ENCODE measurements at regions not wholly inside any gene's neighbourhood (a gene's known extent, or its start where the extent isn't known, plus 50 kb on each side); places are given as distances from the start of the nearest gene placed in this dataset.

DNA sequence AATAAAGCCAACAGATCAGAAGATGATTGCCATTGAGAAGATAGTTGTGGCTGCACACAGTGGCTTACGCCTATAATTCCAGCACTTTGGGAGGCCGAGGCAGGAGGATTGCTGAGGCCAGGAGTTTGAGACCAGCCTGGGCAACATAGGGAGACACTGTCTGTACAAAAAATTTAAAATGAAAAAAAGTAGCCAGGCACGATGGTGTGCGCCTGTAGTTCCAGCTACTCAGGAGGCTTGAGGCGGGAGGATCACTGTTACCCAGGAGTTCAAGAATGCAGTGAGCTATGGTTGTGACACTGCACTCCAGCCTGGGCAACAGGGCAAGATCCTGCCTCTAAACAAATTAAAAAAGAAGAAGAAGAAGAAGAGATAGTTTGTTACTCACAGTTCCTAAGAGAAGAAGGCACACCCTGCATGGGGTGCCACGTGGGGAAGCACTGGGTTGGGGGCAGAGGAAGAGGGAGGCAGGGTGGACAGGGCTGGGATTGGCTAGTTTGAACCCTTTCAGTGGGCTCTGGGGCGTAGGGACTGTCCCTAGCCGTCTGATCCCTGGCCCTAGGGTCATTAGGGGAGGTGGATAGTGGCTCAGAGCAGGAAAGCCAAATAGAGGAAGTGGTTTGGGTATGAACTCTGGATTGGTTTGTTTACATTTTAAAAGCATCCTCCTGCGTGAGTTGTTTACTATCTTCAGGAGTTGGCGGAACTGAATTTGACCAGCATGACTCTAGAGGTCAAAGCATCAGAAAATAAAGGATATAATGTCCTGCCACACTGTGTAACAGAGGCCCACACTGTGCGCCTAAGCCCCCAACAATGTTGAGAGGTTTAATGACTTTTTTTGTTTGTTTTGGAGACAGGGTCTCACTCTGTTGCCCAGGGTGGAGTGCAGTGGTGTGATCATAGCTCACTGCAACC lies 60.5 kb upstream of the MEDAG start:
- intact Hi-C loops (cut with DNase I; ENCODE audit: low total_unique reads): no loop called here
- DNase-seq: no peak
- Histone ChIP-seq H3K27me3 (replicated peaks in 1 of 7) (no peaks in the 10 kb centered on the region), H3K4me1 (peaks cover 0 to 14% (median 4%) of the 10 kb centered on the region in 6 donors), H3K27ac (peak overlapping the region in 1 of 8 donors; percentile 29), H3K9me3 (peaks cover 0 to 3% (median 0%) of the 10 kb centered on the region in 8 donors), H3K4me3 (no peak overlapping the region), H3K36me3 (no peaks in the 10 kb centered on the region)
- 54 to 60% (median 58%) methylated on average over 11 of the region's 11 CpGs for WGBS, 5 donors
- TF ChIP-seq POLR2A (IDR thresholded peaks at IDR 0.05) (no peak), POLR2AphosphoS5 (IDR thresholded peaks at IDR 0.05) (no peak)
- TF ChIP-seq, protein P1, sequence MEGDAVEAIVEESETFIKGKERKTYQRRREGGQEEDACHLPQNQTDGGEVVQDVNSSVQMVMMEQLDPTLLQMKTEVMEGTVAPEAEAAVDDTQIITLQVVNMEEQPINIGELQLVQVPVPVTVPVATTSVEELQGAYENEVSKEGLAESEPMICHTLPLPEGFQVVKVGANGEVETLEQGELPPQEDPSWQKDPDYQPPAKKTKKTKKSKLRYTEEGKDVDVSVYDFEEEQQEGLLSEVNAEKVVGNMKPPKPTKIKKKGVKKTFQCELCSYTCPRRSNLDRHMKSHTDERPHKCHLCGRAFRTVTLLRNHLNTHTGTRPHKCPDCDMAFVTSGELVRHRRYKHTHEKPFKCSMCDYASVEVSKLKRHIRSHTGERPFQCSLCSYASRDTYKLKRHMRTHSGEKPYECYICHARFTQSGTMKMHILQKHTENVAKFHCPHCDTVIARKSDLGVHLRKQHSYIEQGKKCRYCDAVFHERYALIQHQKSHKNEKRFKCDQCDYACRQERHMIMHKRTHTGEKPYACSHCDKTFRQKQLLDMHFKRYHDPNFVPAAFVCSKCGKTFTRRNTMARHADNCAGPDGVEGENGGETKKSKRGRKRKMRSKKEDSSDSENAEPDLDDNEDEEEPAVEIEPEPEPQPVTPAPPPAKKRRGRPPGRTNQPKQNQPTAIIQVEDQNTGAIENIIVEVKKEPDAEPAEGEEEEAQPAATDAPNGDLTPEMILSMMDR (IDR thresholded peaks at IDR 0.05 in 8 of 11, conservative IDR thresholded peaks at IDR 0.05 in 3 of 11): no peak

DNA sequence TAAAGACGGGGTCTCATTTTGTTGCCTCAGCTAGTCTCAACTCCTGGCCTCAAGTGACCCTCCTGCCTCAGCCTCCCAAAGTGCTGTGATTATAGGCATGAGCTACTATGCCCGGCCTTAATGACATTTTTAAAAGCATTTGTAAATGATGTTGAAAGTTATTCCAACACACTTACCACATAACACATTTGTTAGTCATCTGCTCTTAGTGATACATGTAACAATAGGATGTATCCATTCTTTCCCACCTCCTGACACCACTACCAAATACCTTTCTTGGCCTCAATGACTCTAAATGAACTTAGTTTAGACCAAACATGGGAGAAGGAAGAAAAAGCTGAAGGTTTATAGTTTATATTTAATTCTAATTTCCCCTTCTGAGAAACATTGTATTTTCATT lies 59.8 kb upstream of the MEDAG start:
- intact Hi-C loops (cut with DNase I; ENCODE audit: low total_unique reads): no loop called here
- no peak overlapping the region for H3K4me3 ChIP-seq
- no peak for DNase-seq
- peaks cover 0 to 14% (median 4%) of the 10 kb centered on the region in 6 donors for H3K4me1 ChIP-seq
- H3K27me3 ChIP-seq (replicated peaks in 1 of 7): no peaks in the 10 kb centered on the region
- TF ChIP-seq, protein P1 (IDR thresholded peaks at IDR 0.05 in 8 of 11, conservative IDR thresholded peaks at IDR 0.05 in 3 of 11): no peak
- TF ChIP-seq POLR2A (IDR thresholded peaks at IDR 0.05) (no peak), POLR2AphosphoS5 (IDR thresholded peaks at IDR 0.05) (no peak)
- 44 to 98% (median 78%) methylated on average over 2 of the region's 2 CpGs for WGBS, 5 donors
- no peak overlapping the region for H3K27ac ChIP-seq
- H3K36me3 ChIP-seq: no peaks in the 10 kb centered on the region
- H3K9me3 ChIP-seq: peaks cover 0 to 3% (median 0%) of the 10 kb centered on the region in 8 donors

DNA sequence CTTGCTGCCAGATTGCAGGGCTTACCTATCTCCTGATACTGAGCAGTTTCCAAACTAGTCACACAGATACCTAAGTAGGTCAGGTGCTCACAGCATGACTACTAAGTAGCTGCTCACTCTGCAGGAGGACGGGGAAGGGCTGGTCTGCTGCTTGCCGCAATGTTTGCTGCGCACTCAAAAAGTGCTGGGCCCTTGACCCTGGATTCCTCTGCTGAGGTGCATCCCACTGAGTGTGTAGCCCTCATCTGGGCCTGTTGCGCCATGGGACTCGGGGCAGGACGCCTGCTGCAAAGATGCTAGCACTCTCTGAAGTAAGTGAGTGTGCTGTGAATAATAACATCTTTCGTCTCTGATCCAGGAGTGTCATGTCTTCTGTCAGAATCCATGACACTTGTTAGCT lies 59.2 kb upstream of the MEDAG start:
- Histone ChIP-seq H3K4me1 (peaks cover 0 to 14% (median 4%) of the 10 kb centered on the region in 6 donors), H3K9me3 (peaks cover 0 to 3% (median 0%) of the 10 kb centered on the region in 8 donors), H3K4me3 (no peak overlapping the region), H3K36me3 (no peaks in the 10 kb centered on the region), H3K27ac (no peak overlapping the region), H3K27me3 (replicated peaks in 1 of 7) (no peaks in the 10 kb centered on the region)
- TF ChIP-seq POLR2A (IDR thresholded peaks at IDR 0.05) (no peak), POLR2AphosphoS5 (IDR thresholded peaks at IDR 0.05) (no peak)
- TF ChIP-seq, protein P1 (IDR thresholded peaks at IDR 0.05 in 8 of 11, conservative IDR thresholded peaks at IDR 0.05 in 3 of 11): no peak
- intact Hi-C loops (cut with DNase I; ENCODE audit: low total_unique reads): no loop called here
- 78 to 98% (median 91%) methylated on average over 4 to 7 of the region's 7 CpGs for WGBS, 5 donors
- DNase-seq: no peak

DNA sequence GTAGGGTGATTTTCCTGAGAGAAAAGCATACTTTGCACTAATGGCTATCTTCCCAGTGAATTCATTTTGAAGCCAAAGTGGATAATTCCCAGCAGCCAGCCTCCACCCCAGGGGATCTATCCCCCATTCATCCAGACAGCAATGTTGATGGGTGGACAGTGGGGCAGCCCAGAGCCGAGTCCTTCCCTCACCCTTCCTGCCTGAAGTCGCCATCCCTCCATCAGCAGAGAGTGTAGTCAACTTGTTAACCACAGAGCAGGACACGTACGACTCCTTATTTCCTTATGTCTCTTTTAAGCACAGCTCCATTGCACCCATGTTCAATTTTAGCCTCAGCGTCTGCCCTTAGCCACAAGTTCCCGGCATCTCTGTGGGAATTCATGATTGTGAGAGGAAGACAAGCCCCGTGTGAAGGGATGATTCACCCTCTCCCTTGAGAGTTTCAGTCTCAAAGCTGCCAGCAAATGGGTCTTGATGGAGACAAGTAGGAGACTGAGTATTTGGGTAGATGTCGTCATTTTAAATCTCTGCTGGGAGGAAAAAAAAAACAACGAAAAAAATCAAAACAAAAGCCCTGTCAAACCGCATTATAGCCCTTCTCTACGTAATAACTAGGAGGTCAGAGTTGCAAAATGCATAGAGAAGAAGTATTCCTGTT lies 58.3 kb upstream of the MEDAG start:
- 36 to 56% (median 51%) methylated on average over 11 of the region's 11 CpGs for WGBS, 5 donors
- Histone ChIP-seq H3K9me3 (peaks cover 0 to 3% (median 0%) of the 10 kb centered on the region in 8 donors), H3K27me3 (replicated peaks in 1 of 7) (no peaks in the 10 kb centered on the region), H3K4me1 (peaks cover 0 to 14% (median 4%) of the 10 kb centered on the region in 6 donors), H3K27ac (no peak overlapping the region), H3K4me3 (no peak overlapping the region), H3K36me3 (no peaks in the 10 kb centered on the region)
- DNase-seq: no peak
- TF ChIP-seq POLR2A (IDR thresholded peaks at IDR 0.05): no peak
- TF ChIP-seq, protein P1 (IDR thresholded peaks at IDR 0.05 in 8 of 11, conservative IDR thresholded peaks at IDR 0.05 in 3 of 11): no peak
- TF ChIP-seq POLR2AphosphoS5 (IDR thresholded peaks at IDR 0.05): no peak
- intact Hi-C loops (cut with DNase I; ENCODE audit: low total_unique reads): no loop called here

Data from spleen (tissue), 11 donors.